H1 (cell line): ENCODE measurements at regions not wholly inside any gene's neighbourhood (a gene's known extent, or its start where the extent isn't known, plus 50 kb on each side); places are given as distances from the start of the nearest gene placed in this dataset.

Experiments used
- CTCF ChIA-PET: fragments of 300-600 bp; sonication (Branson Sonifier 250); formaldehyde crosslinking; loops from one replicate; lab custom pipeline; 2021; ENCODE audit not compliant: partially characterized antibody; lab: Charles Lee
- POLR2A ChIA-PET: fragments of 300-600 bp; sonication (Branson Sonifier 250); formaldehyde crosslinking; loops from one replicate; lab custom pipeline; 2021; ENCODE audit warnings: inconsistent platforms; ENCODE audit not compliant: partially characterized antibody; lab: Charles Lee
- DNase-seq, 2 experiments: peaks; one replicate each; pipeline versions ENCODE4 v3.0.0 to v3.0.0-alpha.2; 2010 to 2022; ENCODE audit warnings: low spot score in 2 of 2, low read depth in 1 of 2, mixed read lengths in 1 of 2
- FAIRE-seq: peaks from 2 replicates; lab custom pipeline; 2011; peaks lifted over from hg19 to GRCh38; lab: Jason Lieb, UNC
- H2AFZ ChIP-seq: 2 replicates; pipeline ENCODE4 v1.8.1; 2012; ENCODE audit warnings: low read length, inconsistent platforms
- H2AK5ac ChIP-seq: 2 replicates; pipeline ENCODE4 v1.6.1; 2013; ENCODE audit warnings: low read depth, low read length
- H2BK120ac ChIP-seq: replicated peaks from 2 replicates; pipeline ENCODE3; 2013; ENCODE audit warnings: low read depth, low read length, inconsistent platforms
- H2BK12ac ChIP-seq: 2 replicates; pipeline ENCODE4 v1.6.1; 2013; ENCODE audit warnings: low read depth, low read length
- H2BK15ac ChIP-seq: 2 replicates; pipeline ENCODE4 v1.6.1; 2013; ENCODE audit warnings: low read length
- H2BK20ac ChIP-seq: 2 replicates; pipeline ENCODE4 v1.6.1; 2013; ENCODE audit warnings: low read length
- H2BK5ac ChIP-seq: 2 replicates; pipeline ENCODE4 v1.6.1; 2013; ENCODE audit warnings: low read depth, low read length
- H3K14ac ChIP-seq: 2 replicates; pipeline ENCODE4 v1.6.1; 2013; ENCODE audit warnings: inconsistent platforms; ENCODE audit not compliant: insufficient read length
- H3K18ac ChIP-seq: 2 replicates; pipeline ENCODE4 v1.6.1; 2013; ENCODE audit warnings: low read length; ENCODE audit errors: extremely low read depth
- H3K23ac ChIP-seq: 2 replicates; pipeline ENCODE4 v1.6.1; 2013; ENCODE audit warnings: inconsistent platforms; ENCODE audit not compliant: insufficient read length
- H3K23me2 ChIP-seq: 2 replicates; pipeline ENCODE4 v1.6.1; 2013; ENCODE audit warnings: low read depth, low read length
- H3K27ac ChIP-seq: 2 replicates; pipeline ENCODE4 v1.6.1; 2011; ENCODE audit warnings: low read depth, low read length, inconsistent platforms
- H3K27me3 ChIP-seq, 4 experiments: replicated peaks in 1 of 4; 1 replicate in 1 of 4; 2 replicates in 3 of 4; pipeline versions ENCODE4 v1.6.1 to v1.8.1; 2011 to 2013; ENCODE audit warnings: low read length in 3 of 4, mild to moderate bottlenecking in 3 of 4, inconsistent platforms in 2 of 4, mixed read lengths in 2 of 4, moderate library complexity in 1 of 4; ENCODE audit not compliant: control insufficient read depth in 3 of 4, insufficient read depth in 3 of 4; ENCODE audit errors: extremely low read depth in 1 of 4
- H3K36me3 ChIP-seq, 4 experiments: 2 replicates each; pipeline versions ENCODE4 v1.6.1 to v1.8.1; 2011 to 2013; ENCODE audit warnings: mild to moderate bottlenecking in 4 of 4, low read length in 3 of 4, moderate library complexity in 2 of 4, control low read depth in 1 of 4, inconsistent platforms in 1 of 4; ENCODE audit not compliant: insufficient read depth in 4 of 4, control insufficient read depth in 2 of 4
- H3K4ac ChIP-seq: replicated peaks from 2 replicates; pipeline ENCODE3; 2013; ENCODE audit warnings: low read length, low read depth, mixed read lengths, inconsistent platforms; ENCODE audit not compliant: insufficient read length
- H3K4me1 ChIP-seq, 4 experiments: replicated peaks in 1 of 4; 1 replicate in 1 of 4; 2 replicates in 3 of 4; pipeline versions ENCODE4 v1.6.1 to v1.8.1; 2011 to 2013; ENCODE audit warnings: low read length in 3 of 4, inconsistent platforms in 2 of 4, mixed read lengths in 1 of 4; ENCODE audit not compliant: insufficient read depth in 4 of 4, control insufficient read depth in 3 of 4
- H3K4me2 ChIP-seq, 2 experiments: 2 replicates each; pipeline versions ENCODE4 v1.6.1 to v1.8.1; 2011 to 2013; ENCODE audit warnings: low read depth in 2 of 2, low read length in 2 of 2, control low read depth in 1 of 2, inconsistent platforms in 1 of 2, mild to moderate bottlenecking in 1 of 2; ENCODE audit not compliant: insufficient read depth in 1 of 2
- H3K4me3 ChIP-seq, 4 experiments: fragments of 200-600, 300-600 bp in 1 of 4; sonication (generic), shearing (Covaris generic), sonication (Bioruptor Twin) in 1 of 4; 2 replicates each; pipeline versions ENCODE4 v1.5.1 to v1.8.1; 2011 to 2016; ENCODE audit warnings: low read length in 4 of 4, low read depth in 3 of 4, control low read depth in 2 of 4, inconsistent platforms in 2 of 4, mild to moderate bottlenecking in 2 of 4, mixed read lengths in 1 of 4, moderate library complexity in 1 of 4; ENCODE audit not compliant: insufficient read depth in 2 of 4; ENCODE audit errors: extremely low read depth in 1 of 4
- H3K56ac ChIP-seq: replicated peaks from 2 replicates; pipeline ENCODE3; 2013; ENCODE audit warnings: low read depth, mild to moderate bottlenecking, mixed read lengths, low read length, inconsistent platforms; ENCODE audit not compliant: insufficient read length
- H3K79me1 ChIP-seq: 2 replicates; pipeline ENCODE4 v1.6.1; 2013; ENCODE audit warnings: low read depth, low read length, control low read depth
- H3K79me2 ChIP-seq, 2 experiments: 2 replicates each; pipeline versions ENCODE4 v1.6.1 to v1.8.1; 2012 to 2013; ENCODE audit warnings: low read length in 2 of 2, mild to moderate bottlenecking in 2 of 2, inconsistent platforms in 1 of 2; ENCODE audit not compliant: insufficient read depth in 2 of 2, control insufficient read depth in 1 of 2
- H3K9ac ChIP-seq, 4 experiments: replicated peaks in 1 of 4; 1 replicate in 1 of 4; 2 replicates in 3 of 4; pipeline versions ENCODE4 v1.6.1 to v1.8.1; 2011 to 2013; ENCODE audit warnings: low read depth in 3 of 4, low read length in 3 of 4, control low read depth in 2 of 4, mild to moderate bottlenecking in 2 of 4, moderate library complexity in 2 of 4, inconsistent platforms in 1 of 4; ENCODE audit errors: extremely low read depth in 1 of 4
- H3K9me3 ChIP-seq, 2 experiments: 2 replicates each; pipeline versions ENCODE4 v1.6.1 to v1.8.1; 2012 to 2013; ENCODE audit warnings: mild to moderate bottlenecking in 2 of 2, moderate library complexity in 2 of 2, control low read depth in 1 of 2, inconsistent platforms in 1 of 2, low read depth in 1 of 2, low read length in 1 of 2, mixed read lengths in 1 of 2; ENCODE audit not compliant: insufficient read depth in 2 of 2
- H4K20me1 ChIP-seq, 2 experiments: replicated peaks in 1 of 2; 2 replicates each; pipeline versions ENCODE3 to v1.8.1; 2011 to 2013; ENCODE audit warnings: inconsistent platforms in 2 of 2, low read length in 2 of 2, mild to moderate bottlenecking in 1 of 2; ENCODE audit not compliant: insufficient read depth in 2 of 2, control insufficient read depth in 1 of 2
- H4K5ac ChIP-seq: 2 replicates; pipeline ENCODE4 v1.6.1; 2013; ENCODE audit warnings: low read length, low read depth, mixed read lengths, inconsistent platforms; ENCODE audit not compliant: insufficient read length
- H4K8ac ChIP-seq: 2 replicates; pipeline ENCODE4 v1.8.0; 2013; ENCODE audit warnings: mild to moderate bottlenecking, moderate library complexity, low read length, inconsistent platforms; ENCODE audit not compliant: insufficient read depth; ENCODE audit errors: extremely low read depth
- H4K91ac ChIP-seq: replicated peaks from 2 replicates; pipeline ENCODE3; 2013; ENCODE audit warnings: low read length, mixed read lengths, inconsistent platforms; ENCODE audit not compliant: insufficient read length
- TEAD4 ChIP-seq: IDR thresholded peaks from 2 replicates; pipeline ENCODE4 v1.6.1; 2012; ENCODE audit warnings: low read depth, low read length, inconsistent platforms, mixed read lengths
- USF2 ChIP-seq: IDR thresholded peaks from 2 replicates; pipeline ENCODE4 v1.6.1; 2011; ENCODE audit warnings: low read length, improper control_type of control experiment
- WGBS, 2 experiments: shearing (Covaris generic) in 1 of 2; methylation state at CpG; one replicate each; pipeline versions ENCODE4 v1.1.6 to v1.1.7; 2013 to 2015; ENCODE audit warnings: low lambda C conversion rate in 2 of 2, mixed read lengths in 2 of 2, inconsistent platforms in 1 of 2, low coverage in 1 of 2, missing lambda C conversion rate in 1 of 2; ENCODE audit not compliant: insufficient replicate concordance in 2 of 2, insufficient coverage in 1 of 2, insufficient read length in 1 of 2; ENCODE audit errors: extremely low coverage in 1 of 2, missing lambda C conversion rate in 1 of 2; 5-methylcytosine and 5-hydroxymethylcytosine counted together

GRCh38 chr20:20806121-20807095, 94.0 kb upstream of the RALGAPA2 start:
- H2BK20ac ChIP-seq: 0 out of 2 replicates have a peak overlapping the region, but pooled peaks have one; percentile 51
- H4K8ac ChIP-seq: no peak overlapping the region
- peaks cover 0 to 8% (median 2%) of the 10 kb centered on the region in 4 experiments; a peak in 4 of 7 replicates for H3K4me1 ChIP-seq
- H3K27me3 ChIP-seq: no peaks in the 10 kb centered on the region
- peak overlapping the region; percentile 58; the same call in 1 of the 2 replicates for H2AFZ ChIP-seq
- no peak overlapping the region for H4K5ac ChIP-seq
- no peak overlapping the region for H3K27ac ChIP-seq
- H3K4me3 ChIP-seq: no peak overlapping the region
- H3K23ac ChIP-seq: no peak overlapping the region
- H3K56ac ChIP-seq: no peak overlapping the region
- H2BK5ac ChIP-seq: peak overlapping the region; percentile 28; the same call in 1 of the 2 replicates
- H3K36me3 ChIP-seq: no peaks in the 10 kb centered on the region
- H3K23me2 ChIP-seq: no peaks in the 10 kb centered on the region
- ChIA-PET POLR2A (interaction anchor here (0.7 to 0.9 kb wide), 2 partner anchors 15 to 94 kb away, joined by 3 read pairs; partner anchors contain the start of gene RALGAPA2), CTCF (interaction anchor here (2.4 to 5.4 kb wide), 2 partner anchors 12 to 18 kb away, joined by 11 to 25 read pairs; no protein-coding TSS in a partner anchor)
- no peaks in the 10 kb centered on the region for H4K20me1 ChIP-seq
- H3K79me2 ChIP-seq: no peaks in the 10 kb centered on the region
- no peak overlapping the region for H2BK15ac ChIP-seq
- H4K91ac ChIP-seq: peak overlapping the region; percentile 80
- H2BK12ac ChIP-seq: no peak overlapping the region; the same call in 1 of the 2 replicates
- H2AK5ac ChIP-seq: no peak overlapping the region
- WGBS, 2 experiments: 72% methylated on average over 12 of the region's 12 CpGs; no CpG with 5 or more reads in 1 of the 2 experiments
- no peak overlapping the region for H3K18ac ChIP-seq
- no peaks in the 10 kb centered on the region for H3K79me1 ChIP-seq
- TF ChIP-seq TEAD4 (0 out of 2 replicates have a peak, but pooled peaks have one; percentile 7), USF2 (no peak)
- DNase-seq: no peak
- no peak for FAIRE-seq
- no peak overlapping the region for H3K14ac ChIP-seq
- H2BK120ac ChIP-seq: peak overlapping the region; percentile 18
- no peak overlapping the region for H3K4me2 ChIP-seq
- no peak overlapping the region for H3K9ac ChIP-seq
- peaks cover 8 to 12% of the 10 kb centered on the region in 2 experiments for H3K9me3 ChIP-seq
- no peak overlapping the region for H3K4ac ChIP-seq
